Retina (tissue), 1 donor: ENCODE measurements at regions not wholly inside any gene's neighbourhood (a gene's known extent, or its start where the extent isn't known, plus 50 kb on each side); places are given as distances from the start of the nearest gene placed in this dataset.

Experiments used
- DNase-seq: peaks from one replicate; pipeline ENCODE4 v3.0.0-alpha.2; 2016

DNA sequence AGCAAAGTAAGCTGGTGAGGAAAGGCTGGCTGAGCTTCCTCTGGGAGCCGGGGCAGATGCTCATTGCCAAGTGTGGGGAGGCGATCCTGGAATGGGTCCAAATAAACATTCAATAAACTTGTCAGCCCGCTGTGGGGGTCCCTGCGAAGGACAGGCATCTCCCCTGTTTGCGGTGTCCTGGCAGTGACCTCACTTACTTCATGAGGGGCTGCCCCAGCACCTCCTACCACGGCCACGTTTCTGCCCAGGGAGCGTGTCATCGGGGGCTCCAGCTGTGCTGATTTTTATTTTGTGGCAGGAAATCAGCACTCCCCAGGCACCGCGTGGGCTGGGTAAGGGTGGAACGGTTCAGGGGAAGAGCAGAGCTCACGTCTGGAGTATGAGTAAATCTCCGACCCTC, 493.9 kb upstream of the B3GAT1 start:
- no peak for DNase-seq

DNA sequence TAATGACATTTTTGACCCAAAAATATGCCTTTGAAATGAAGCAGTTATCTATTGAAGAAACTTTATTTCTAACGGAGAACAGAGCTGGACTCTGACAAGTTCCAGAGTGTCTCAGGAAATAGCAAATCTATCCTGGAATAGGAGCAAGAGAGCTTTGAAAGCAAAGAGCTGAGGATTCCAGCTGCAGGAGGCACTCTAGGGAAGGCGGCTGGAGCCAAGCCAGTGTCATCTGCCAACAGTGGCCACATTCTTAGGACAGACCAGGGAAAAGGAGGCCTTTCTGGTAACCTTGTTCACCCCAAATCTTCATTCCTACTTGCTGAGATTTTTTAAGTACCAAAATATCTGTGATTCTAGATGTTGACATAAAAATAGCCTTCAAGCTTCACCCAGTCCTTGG, 493.5 kb upstream of the B3GAT1 start:
- DNase-seq: no peak

DNA sequence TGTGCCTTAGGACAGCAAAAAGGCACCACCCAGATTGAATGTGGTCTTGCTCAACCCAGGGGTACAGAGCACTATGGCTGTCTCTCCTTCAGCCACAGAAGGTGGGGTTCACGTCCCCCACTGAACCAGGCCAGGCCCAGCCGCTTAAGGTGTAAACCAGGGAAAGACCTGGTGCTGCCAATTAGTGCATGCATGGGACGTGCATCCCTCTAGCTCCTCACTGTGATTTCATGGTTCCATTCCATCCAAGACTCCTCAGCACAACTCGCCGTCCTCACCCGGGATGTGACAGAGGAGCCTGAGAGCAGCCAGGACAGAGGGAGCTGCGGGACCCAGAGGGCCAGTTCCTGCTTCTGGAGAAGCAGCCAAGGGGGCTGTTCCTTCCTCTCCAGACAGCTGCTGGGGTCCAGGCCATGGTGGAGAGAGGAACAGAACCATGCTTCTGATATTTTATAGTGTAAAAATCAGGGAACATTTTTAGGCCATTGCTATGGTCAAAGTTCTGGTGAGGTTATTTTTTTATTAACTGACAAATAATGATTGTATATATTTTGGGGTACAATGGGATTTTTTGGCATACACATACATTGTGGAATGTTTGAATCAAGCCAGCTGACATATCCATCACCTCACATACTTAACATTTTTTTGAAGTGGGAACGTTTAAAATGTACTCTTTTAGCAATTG, 492.2 kb upstream of the B3GAT1 start:
- no peak for DNase-seq

DNA sequence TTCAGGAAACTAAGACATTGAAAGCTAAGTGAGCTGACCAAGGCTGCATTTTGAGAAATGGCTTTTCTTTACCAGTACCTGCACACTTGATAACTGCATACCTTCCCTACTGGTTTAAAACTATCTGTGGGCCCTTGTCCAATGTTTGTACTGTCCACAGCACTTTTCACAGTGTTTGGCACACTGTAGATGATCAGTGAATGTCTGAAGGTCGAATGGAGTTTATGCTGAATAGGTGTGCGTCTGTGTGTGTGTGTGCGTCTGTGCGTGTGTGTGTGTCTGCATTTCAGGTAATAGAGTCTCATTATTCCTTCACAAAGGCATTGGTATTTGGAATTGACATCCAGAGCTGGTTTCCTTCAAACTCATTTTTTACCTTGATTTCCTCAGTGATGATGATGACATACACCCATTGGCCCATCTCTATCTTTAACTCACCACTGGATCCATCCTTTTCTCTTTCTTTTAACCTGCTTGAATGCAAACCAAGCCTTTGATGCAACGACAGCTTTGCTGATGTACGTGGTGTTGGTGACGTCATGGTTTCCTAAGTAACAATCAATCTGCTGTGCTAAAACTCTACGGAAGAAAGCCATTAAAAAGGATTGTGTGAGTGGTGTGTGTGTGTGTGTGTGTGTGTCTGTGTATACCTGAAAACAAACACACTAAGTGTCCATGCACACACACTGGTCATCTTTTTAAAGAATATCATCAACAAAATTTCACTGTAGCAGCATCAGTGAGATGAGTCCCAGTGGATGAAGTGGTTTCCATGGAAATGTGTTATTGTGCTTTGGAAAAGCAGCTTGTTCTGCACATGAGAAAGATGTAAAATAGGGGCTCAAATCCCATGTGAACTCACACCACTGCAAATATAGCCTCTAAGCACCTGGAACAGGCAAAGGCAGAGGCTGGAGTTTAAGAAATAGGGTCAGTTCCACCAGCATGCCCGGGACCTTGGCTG, 490.2 kb upstream of the B3GAT1 start:
- peak; percentile 23 for DNase-seq

DNA sequence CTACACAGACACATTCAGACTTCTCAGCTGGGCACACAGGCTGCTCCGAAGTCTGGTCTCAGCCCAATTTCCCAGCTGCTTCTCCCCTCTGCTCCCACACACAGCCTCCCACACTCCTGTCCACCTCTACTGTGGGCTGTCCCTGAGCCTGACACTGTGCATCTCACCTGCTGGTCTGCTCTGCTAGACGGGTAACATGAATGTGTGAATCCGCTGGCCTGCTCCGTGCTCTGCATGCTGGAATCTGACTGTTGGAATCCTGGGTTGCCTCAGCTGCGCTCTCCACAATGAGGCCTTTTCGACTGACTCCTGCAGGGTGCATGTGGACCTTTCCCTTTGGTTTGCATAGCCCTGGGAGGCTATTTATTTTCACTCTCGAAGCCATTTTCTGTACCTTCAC, 489.5 kb upstream of the B3GAT1 start:
- DNase-seq: no peak

DNA sequence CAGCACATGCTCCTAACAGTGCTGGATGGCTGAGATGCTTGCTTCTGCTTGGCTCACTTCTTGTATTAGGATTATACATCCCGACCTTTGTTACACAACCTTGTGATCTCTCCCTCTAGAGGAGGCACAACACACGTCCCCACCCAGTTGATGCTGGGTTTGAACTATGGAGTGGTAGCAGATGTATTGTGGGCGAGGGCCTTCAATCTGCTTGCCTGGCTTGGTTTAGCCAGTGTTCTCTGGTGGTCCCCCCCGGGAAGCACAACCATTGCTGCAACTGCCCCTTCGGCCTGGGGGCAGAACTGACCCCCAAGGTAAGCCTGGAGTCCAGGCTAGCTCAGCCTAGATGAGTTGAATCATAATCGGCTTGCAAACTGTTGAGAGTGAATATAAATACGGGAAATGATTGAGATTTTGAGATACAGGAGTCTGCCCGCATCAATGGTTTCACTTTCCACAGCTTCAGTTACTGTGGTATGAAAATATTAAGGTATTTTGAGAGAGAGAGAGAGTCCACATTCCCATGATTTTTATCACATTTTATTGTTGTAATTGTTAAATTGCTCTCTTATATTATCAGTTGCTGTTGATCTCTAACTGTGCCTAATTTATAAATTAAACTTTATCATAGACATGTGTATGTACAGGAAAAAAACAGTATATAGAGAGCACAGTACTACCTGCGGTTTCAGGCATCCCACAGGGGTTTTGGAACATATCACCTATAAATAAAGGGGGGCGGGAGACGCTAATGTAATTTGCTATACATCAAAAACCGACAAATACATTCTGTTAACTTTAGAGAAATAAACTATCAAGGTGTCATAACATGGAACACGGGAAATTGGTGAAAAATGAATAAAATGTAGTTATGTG, 482.0 kb upstream of the B3GAT1 start:
- no peak for DNase-seq

DNA sequence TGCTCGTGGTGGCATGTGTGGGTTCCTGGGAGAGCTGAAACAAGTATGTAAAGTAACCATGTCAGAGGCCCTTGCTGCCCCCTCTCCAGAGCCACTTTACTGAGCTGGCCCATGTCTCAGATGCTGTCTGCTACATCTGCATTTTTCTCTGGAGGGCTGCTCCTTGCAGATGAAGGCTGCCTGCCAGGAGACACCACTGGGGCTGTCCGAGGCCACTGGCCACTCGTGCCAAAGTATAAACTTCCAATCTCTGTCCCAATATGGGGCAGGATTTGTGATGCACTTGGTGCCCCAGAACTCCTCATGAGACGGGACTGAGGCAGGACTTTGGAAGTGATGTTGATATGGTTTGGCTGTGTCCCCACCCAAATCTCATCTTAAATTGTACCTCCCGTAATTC, 478.4 kb upstream of the B3GAT1 start:
- DNase-seq: no peak

DNA sequence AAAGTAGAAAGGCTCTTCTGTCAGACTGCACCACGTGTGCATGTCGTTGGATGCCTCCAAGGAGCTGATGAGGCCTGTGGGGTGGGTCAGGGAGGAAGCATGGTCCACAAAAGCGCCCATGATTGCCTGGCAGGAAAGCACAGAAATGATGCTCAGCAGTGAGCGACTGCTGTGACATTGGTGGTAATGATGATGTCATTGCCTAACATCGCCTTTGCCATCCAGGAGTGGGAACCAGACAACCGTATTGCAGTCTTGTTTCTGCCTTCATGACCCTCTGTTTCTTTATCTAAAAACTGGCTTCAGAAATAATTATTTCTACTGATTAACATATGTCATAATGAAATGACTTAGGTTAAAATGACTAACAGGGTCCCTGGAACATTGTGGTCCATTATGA, 477.8 kb upstream of the B3GAT1 start:
- DNase-seq: no peak

DNA sequence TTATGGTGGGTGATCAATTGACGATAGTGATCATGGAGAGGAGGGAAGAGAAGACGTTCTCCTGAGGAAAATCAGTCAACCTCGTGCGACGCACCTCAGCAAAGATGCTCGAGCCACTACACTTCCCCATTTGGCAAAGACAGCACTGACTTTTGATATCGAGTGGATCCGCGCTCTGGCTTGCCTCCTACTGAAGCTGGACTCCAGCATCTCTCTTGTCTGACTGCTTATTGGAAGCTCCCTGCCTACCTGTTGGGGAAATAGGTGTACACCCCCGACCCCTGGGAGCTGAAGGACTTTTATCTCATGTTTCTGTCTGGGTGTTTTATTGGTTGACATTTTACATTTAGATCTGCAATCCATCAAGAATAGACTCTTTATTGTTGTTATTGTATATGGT, 476.8 kb upstream of the B3GAT1 start:
- no peak for DNase-seq

DNA sequence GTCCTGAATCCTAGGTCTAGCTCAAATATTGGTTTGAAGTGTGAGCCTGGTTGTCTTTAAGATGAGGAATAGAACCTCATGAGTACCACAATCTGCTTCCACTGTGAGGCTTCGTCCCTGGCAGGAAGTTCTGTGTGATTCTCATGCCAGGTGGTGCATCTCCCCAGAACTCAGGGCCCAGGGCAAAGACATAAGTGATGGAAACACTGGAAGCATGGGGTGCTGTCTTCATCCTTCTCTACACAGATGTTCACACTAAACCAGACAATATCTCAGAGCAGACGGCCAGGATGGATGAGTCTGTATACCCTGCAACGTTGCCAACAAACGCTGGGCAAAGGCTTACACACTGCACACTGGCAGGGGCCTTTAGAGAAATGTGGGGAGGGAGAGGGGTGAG, 475.9 kb upstream of the B3GAT1 start:
- DNase-seq: no peak

DNA sequence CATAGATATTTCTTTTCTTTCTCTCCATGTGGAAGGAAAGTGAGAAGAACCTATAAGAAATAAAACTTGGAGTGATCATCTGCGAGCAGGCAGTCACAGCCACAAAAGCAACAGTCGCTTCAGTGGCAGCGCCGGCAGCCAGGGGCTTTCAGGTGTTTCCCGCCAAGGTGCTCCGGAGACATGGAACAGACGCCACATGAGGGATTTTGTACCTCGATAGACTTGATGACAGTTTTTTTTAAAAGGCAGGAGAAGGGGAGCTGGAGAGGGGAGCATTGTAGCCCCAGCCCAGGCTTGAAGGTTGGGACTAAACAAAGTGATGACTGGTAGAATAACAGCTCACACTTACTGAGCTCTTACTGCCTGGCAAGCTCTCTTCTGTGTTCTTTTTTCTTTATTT, 471.4 kb upstream of the B3GAT1 start:
- DNase-seq: no peak

DNA sequence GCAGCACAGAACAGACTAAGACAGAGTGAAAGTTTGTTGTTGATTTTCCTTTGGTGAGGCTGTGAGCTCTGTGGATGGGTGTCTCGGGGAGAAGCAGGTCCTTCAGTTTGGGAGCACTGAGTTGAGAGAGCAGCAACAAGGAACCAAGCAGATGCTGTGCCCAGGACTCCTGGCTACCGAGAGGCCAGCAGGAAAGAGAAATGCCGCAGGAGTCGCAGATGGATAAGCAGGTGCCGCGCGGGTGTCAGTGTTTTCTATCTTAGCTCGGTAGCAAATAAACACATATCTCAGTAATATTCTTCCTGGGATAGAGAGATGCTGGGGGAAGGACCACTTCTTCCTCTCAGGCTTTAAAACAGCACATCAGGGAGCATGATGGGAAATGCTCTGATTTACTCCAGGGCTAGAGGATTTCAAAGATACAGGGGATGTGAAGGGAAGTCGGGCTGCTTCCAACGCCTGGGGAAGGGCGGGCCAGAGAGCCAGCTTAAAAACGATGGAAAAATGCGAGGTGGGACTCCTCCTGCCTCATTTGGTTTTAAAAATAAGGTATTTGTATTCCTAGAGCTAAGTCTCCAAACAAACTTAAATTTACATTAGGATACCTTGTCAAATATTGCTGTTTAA, 470.7 kb upstream of the B3GAT1 start:
- no peak for DNase-seq

DNA sequence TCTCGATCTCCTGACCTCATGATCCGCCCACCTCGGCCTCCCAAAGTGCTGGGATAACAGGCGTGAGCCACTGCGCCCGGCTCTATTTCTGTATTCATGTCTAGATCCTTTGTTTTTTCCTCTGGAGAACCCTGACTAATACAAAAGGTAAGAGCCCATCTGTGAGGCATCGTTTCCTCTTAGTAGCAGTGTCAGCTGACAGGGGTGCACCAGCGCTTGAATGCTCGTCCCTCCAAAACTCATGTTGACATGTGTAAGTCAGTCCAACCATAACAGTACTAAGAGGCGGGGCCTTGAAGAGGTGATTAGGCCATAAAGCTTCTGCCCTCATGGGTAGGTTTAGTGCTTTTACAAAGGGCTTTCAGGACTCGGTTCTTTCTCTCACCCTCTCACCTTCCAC, 470.1 kb upstream of the B3GAT1 start:
- DNase-seq: no peak

DNA sequence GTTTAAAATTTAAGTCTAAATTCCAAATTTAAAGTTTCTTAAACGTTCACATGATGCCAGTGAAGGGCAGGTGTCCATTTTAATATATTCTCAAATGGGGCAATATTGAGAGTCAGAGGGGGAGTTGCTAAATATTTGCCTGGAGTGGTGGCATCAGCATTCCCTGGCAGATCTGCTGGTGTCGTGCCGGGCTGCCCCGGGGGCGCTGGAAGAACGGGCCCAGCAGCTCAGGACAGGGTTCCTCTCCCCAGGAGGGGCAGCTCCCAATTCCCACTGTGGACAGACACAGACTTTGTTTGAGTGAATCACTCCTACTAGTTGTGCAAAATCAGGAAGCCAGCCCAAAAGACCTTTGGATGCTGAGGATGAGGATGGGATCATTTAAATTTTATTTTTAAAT, 468.7 kb upstream of the B3GAT1 start:
- DNase-seq: no peak

DNA sequence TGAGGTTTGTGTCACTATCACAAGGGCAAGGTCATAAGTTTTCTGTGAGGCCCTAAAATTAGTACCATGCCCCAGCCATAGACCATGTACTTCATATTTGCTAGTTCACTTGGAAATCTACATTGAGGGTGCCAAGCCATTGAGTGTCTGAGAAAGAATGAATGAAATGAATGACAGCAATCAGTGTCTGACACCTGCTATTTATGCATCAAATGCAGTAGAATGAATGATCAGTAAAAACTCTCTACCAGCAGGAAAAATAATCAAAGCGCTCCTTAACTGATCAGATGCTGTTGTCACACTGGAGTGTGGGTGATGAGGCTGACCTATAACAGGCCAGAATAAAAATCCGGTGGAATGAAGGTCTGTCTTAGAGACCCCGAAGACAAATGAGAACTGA, 467.9 kb upstream of the B3GAT1 start:
- no peak for DNase-seq

DNA sequence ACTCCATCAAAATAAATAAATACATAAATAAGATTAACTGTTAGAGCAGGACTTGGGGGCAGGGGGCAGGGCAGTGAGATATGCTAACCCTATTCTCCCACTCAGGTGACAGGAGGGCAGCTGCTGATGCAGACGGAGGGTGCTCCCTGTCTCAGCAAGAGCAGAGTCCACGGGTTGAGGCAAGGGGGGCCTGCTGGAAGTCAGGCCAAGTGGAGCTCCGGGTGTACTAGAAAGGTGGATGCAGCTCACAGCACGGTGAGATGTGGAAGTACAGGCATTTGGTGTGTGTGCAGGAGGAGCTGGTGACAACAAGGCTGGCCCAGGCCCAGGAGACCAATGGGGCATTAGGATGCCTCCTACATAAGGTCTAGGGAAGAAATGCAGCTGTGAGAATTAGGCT, 467.3 kb upstream of the B3GAT1 start:
- DNase-seq: no peak

DNA sequence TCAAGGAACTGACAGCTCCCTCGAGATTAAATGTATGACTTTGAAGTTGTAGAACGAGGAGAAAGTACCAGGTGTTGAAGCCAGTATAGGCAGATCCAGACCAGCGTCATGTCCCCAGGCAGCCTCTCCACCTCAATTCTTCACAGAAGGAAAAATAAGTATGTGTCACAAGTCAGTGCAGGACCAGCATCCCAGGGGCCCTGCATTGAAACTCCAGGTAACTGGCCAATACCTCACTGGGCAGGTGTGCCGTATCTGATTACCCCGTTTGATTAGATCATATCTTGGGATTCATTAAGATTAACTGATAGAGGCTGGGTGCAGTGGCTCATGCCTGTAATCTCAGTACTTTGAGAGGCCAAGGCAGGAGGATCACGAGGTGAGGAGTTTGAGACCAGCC, 466.7 kb upstream of the B3GAT1 start:
- no peak for DNase-seq

DNA sequence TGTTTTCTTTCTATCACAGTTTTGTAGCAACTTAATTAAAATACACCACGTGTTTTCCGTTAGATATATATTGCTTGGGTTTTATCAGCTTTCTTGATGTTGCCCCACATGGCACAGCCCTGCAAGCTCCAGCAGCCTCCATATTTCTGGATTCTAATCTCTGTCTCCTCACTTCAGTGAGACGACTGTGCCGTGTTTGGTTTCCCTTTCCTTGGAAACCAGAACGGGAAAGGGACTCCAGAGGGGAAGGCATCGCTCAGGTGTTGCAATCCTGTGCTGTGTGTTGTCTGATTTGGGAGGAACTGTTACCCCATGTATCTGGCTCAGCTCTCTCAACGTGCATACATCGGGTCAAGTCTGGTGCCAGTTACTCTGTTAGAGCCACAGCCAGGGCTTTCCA, 464.2 kb upstream of the B3GAT1 start:
- no peak for DNase-seq

DNA sequence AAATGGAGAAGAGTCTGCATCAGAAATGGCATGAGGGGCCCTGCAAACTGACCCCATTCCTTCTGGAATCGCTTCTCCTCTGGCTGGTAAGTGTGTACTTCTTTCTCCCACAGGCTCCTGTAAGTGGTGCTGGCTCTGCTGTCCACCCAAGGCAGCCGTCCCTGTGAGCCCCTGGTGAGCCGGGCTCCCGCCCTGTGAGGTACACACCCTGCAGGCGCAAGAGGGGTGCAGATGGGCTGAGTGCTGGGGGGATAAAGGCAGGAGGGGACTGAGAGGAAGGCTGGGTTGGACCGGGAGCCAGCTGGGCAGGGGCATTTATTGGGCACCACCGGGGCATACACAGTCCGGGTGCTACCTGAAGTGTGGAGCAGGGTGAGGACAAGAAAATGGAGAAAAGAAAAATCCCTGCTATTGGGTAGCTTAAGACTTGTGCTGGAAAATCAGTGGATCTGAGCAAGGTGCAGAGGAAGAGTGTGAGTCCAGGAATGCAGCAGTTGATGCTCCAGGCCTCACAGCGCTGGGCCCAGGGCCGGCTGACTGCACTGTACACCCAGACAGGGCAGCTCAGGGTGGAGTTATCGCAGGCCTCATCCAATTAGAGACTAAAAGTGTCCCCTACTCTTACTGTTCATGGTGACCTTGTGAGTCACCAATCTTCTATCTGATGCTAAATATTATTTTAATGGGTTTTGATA, 455.1 kb upstream of the B3GAT1 start:
- DNase-seq: no peak

DNA sequence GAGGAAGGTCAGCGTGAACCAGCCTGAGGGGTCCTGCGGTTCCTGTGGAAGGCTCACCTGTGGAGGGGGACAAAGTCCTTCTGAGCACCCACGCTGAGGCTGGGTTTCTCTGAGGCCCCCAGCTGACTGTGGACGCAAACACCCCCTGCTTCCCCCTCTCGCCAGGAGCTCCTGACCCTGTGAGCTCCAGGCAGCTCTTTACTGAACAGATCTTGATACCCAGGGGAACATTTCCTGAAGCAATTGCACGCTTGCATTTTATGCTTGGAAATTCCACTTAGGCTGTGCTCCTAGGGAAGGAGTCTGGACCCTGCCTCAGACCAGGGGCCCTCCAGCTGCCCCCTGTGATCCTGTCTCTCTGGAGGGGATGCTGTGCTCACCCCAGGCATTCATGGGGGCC, 454.2 kb upstream of the B3GAT1 start:
- DNase-seq: peak; percentile 47

DNA sequence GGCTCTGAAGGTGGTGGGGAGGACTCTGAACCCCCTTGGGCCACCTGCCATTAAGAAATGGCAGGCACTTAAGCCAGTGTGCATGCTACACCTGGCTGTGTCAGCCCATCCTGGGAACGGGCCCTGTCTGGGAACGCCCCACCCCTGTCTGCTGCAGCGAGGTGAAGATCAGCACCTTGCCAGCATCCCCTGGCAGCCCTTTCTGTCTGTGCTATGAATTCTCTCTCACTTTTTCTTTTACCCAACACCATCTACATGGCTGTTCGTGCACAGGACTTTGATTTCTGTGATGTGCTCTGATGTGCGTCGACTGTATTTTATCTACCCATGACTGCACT, 452.9 kb upstream of the B3GAT1 start:
- no peak for DNase-seq

DNA sequence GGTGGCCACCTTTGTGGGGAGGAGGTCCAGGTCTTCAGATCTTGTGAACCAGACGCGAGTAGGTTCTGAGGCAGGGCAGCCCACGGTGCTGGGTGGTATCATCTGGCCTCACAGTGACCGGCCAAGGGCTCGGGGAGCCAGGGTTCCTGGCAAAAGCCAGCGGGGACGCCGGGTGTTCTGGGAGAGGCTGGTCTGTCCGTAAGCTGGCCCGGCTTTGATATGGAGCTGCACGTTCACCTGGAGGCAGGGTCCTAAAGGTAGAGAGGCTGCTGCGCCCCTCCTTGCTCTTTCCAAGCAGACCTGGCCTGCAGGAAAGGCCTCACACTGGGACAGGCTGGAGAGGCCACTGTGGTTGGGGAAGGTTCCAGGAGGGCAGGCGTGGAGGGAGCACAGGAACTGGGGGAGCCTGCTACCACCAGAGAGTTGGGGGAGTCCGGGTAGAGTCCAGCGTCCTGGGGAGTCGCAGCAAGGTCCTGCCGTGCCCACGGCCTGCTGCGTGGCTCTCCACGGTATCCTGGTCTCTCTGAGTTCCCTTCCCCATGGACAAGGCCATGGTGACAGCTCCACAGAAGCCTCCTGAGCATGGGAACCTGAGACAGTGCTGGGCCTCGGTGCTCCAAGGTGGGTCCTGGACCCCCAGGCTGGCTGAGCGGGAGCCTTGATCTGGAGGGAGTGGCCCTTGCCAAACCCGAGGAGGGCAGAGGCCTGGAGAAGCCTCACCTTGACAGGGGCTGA, 452.4 kb upstream of the B3GAT1 start:
- no peak for DNase-seq
